ENCODE measurements at regions not wholly inside any gene's neighbourhood (a gene's known extent, or its start where the extent isn't known, plus 50 kb on each side); places are given as distances from the start of the nearest gene placed in this dataset.

- no peaks in the 10 kb centered on the region for H3K36me3 ChIP-seq (ENCODE audit: control insufficient read depth, insufficient read depth, low read length)
These were observed 503.2 kb downstream of the TMEM114 start for GRCh38 chr16:8087146-8087545.

DNA sequence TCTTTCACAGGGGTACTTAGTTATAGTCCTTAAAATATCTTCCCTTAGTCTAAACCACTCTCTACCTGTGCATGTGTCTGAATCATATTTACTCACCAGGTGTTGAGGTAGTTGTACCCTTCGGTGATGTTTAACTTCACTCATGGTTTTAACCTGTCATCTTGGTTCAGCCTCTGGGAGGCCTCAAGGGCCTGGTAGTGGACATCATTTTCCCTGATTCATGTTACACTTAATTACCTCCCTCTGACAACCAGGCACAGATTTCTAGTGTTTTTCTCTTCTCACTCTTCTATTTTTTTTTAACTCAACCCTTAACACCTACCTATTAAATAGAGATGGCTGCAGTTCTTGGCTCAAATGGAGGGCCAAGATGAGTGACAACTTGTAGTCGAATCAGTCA lies 505.4 kb downstream of the TMEM114 start:
- Histone ChIP-seq H3K4me3 (replicated peaks; ENCODE audit: low read depth, low read length) (no peak overlapping the region), H3K36me3 (ENCODE audit: control insufficient read depth, insufficient read depth, low read length) (no peaks in the 10 kb centered on the region), H3K27me3 (replicated peaks; ENCODE audit: control insufficient read depth, insufficient read depth, low read length) (no peaks in the 10 kb centered on the region)
- DNase-seq (ENCODE audit: extremely low read depth, insufficient read length): no peak
- TF ChIP-seq CTCF (IDR thresholded peaks at IDR 0.05; ENCODE audit: insufficient read depth, low read length, poor library complexity, severe bottlenecking): no peak

More at GRCh38 chr16:8087146-8087545, 503.2 kb downstream of the TMEM114 start:
- Histone ChIP-seq H3K27me3 (replicated peaks; ENCODE audit: control insufficient read depth, insufficient read depth, low read length) (no peaks in the 10 kb centered on the region), H3K4me3 (replicated peaks; ENCODE audit: low read depth, low read length) (no peak overlapping the region)
- DNase-seq (ENCODE audit: extremely low read depth, insufficient read length): no peak
- no peak for TF ChIP-seq CTCF (IDR thresholded peaks at IDR 0.05; ENCODE audit: insufficient read depth, low read length, poor library complexity, severe bottlenecking)

DNA sequence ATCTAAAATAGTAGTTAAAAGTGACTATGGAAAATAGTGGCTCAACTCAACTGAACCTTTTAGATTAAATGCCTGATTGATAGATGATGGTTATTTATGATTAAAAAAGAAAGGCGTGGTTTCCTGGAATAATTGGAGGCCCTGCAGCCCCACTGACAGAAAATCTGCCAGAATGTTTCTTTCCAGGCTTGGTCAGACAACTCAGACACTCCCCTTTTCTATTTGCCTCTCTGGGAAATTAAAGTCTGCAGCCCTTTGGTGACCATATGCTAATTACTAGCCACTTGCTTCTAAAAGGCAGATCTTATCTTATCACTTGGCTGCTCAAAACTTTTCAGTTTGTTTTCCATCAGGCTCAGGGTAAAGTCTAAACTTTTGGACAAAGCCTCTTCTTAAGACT lies 506.0 kb downstream of the TMEM114 start:
- no peak overlapping the region for H3K4me3 ChIP-seq (replicated peaks; ENCODE audit: low read depth, low read length)
- no peaks in the 10 kb centered on the region for H3K36me3 ChIP-seq (ENCODE audit: control insufficient read depth, insufficient read depth, low read length)
- TF ChIP-seq CTCF (IDR thresholded peaks at IDR 0.05; ENCODE audit: insufficient read depth, low read length, poor library complexity, severe bottlenecking): no peak
- no peaks in the 10 kb centered on the region for H3K27me3 ChIP-seq (replicated peaks; ENCODE audit: control insufficient read depth, insufficient read depth, low read length)
- no peak for DNase-seq (ENCODE audit: extremely low read depth, insufficient read length)

GRCh38 chr16:8083560-8083959 lies 506.8 kb downstream of the TMEM114 start:
- no peak overlapping the region for H3K4me3 ChIP-seq (replicated peaks; ENCODE audit: low read depth, low read length)
- no peak for TF ChIP-seq CTCF (IDR thresholded peaks at IDR 0.05; ENCODE audit: insufficient read depth, low read length, poor library complexity, severe bottlenecking)
- no peaks in the 10 kb centered on the region for H3K27me3 ChIP-seq (replicated peaks; ENCODE audit: control insufficient read depth, insufficient read depth, low read length)
- DNase-seq (ENCODE audit: extremely low read depth, insufficient read length): no peak
- no peaks in the 10 kb centered on the region for H3K36me3 ChIP-seq (ENCODE audit: control insufficient read depth, insufficient read depth, low read length)

GRCh38 chr16:8080817-8081216 lies 509.5 kb downstream of the TMEM114 start:
- no peak for DNase-seq (ENCODE audit: extremely low read depth, insufficient read length)
- Histone ChIP-seq H3K36me3 (ENCODE audit: control insufficient read depth, insufficient read depth, low read length) (no peaks in the 10 kb centered on the region), H3K4me3 (replicated peaks; ENCODE audit: low read depth, low read length) (no peak overlapping the region), H3K27me3 (replicated peaks; ENCODE audit: control insufficient read depth, insufficient read depth, low read length) (no peaks in the 10 kb centered on the region)
- TF ChIP-seq CTCF (IDR thresholded peaks at IDR 0.05; ENCODE audit: insufficient read depth, low read length, poor library complexity, severe bottlenecking): no peak

- DNase-seq (ENCODE audit: extremely low read depth, insufficient read length): no peak
- no peak for TF ChIP-seq CTCF (IDR thresholded peaks at IDR 0.05; ENCODE audit: insufficient read depth, low read length, poor library complexity, severe bottlenecking)
- no peak overlapping the region for H3K4me3 ChIP-seq (replicated peaks; ENCODE audit: low read depth, low read length)
- no peaks in the 10 kb centered on the region for H3K27me3 ChIP-seq (replicated peaks; ENCODE audit: control insufficient read depth, insufficient read depth, low read length)
- H3K36me3 ChIP-seq (ENCODE audit: control insufficient read depth, insufficient read depth, low read length): no peaks in the 10 kb centered on the region
These were observed 515.0 kb downstream of the TMEM114 start for GRCh38 chr16:8075271-8075670.
